Left ventricle myocardium inferior (tissue), 1 donor: ENCODE measurements at regions not wholly inside any gene's neighbourhood (a gene's known extent, or its start where the extent isn't known, plus 50 kb on each side); places are given as distances from the start of the nearest gene placed in this dataset.

Source experiments
- DNase-seq: peaks from one replicate; pipeline ENCODE4 v3.0.0-alpha.2; 2020
- H3K27ac ChIP-seq: fragments of 200-600 bp; replicated peaks from 2 replicates; pipeline ENCODE4 v1.8.0; 2021
- H3K27me3 ChIP-seq: fragments of 200-600 bp; 2 replicates; pipeline ENCODE4 v1.8.0; 2021; ENCODE audit warnings: low read depth
- H3K36me3 ChIP-seq: fragments of 200-600 bp; 2 replicates; pipeline ENCODE4 v1.8.0; 2021
- H3K4me1 ChIP-seq: fragments of 200-600 bp; 2 replicates; pipeline ENCODE4 v1.8.0; 2021
- H3K4me3 ChIP-seq: fragments of 200-600 bp; 2 replicates; pipeline ENCODE4 v1.8.0; 2021; ENCODE audit warnings: mild to moderate bottlenecking, moderate library complexity
- H3K9me3 ChIP-seq: fragments of 200-600 bp; replicated peaks from 2 replicates; pipeline ENCODE4 v1.8.0; 2021
- CTCF ChIP-seq: fragments of 200-600 bp; IDR thresholded peaks from 2 replicates; pipeline ENCODE4 v1.8.0; 2021; ENCODE audit warnings: antibody characterized with exemption, mild to moderate bottlenecking, borderline replicate concordance
- intact Hi-C: fragments of 100-400 bp; cut with micrococcal nuclease; formaldehyde crosslinking; loops from one replicate; pipeline ENCODE4 v1.11.0; 2022
- donor health status: DM: no; HTN: yes; CAD: no; lungs with severe emphysema.

GRCh38 chr16:60452646-60453045, 1583.6 kb downstream of the CDH8 start:
- no peak overlapping the region for H3K4me3 ChIP-seq
- DNase-seq = no peak
- no peak overlapping the region for H3K27ac ChIP-seq
- H3K36me3 ChIP-seq = no peaks in the 10 kb centered on the region
- H3K4me1 ChIP-seq = no peaks in the 10 kb centered on the region
- H3K27me3 ChIP-seq = no peaks in the 10 kb centered on the region
- intact Hi-C loops = no loop called here
- TF ChIP-seq CTCF = no peak
- peaks cover 8% of the 10 kb centered on the region for H3K9me3 ChIP-seq

GRCh38 chr16:60438894-60439293, 1597.3 kb downstream of the CDH8 start:
- no peak for DNase-seq
- no peak for TF ChIP-seq CTCF
- H3K9me3 ChIP-seq = no peaks in the 10 kb centered on the region
- no peaks in the 10 kb centered on the region for H3K4me1 ChIP-seq
- no peak overlapping the region for H3K27ac ChIP-seq
- H3K27me3 ChIP-seq = no peaks in the 10 kb centered on the region
- H3K36me3 ChIP-seq = no peaks in the 10 kb centered on the region
- no peak overlapping the region for H3K4me3 ChIP-seq
- intact Hi-C loops = no loop called here

- no peak for TF ChIP-seq CTCF
- DNase-seq = no peak
- Histone ChIP-seq H3K9me3 (no peaks in the 10 kb centered on the region), H3K4me1 (no peaks in the 10 kb centered on the region), H3K36me3 (no peaks in the 10 kb centered on the region), H3K27me3 (no peaks in the 10 kb centered on the region), H3K27ac (no peak overlapping the region), H3K4me3 (no peak overlapping the region)
- intact Hi-C loops = no loop called here
These were observed 1603.8 kb downstream of the CDH8 start for GRCh38 chr16:60432472-60432871.

- Histone ChIP-seq H3K27me3 (no peaks in the 10 kb centered on the region), H3K9me3 (no peaks in the 10 kb centered on the region), H3K4me1 (no peaks in the 10 kb centered on the region), H3K27ac (no peak overlapping the region), H3K4me3 (no peak overlapping the region), H3K36me3 (no peaks in the 10 kb centered on the region)
- DNase-seq = no peak
- TF ChIP-seq CTCF = no peak
- intact Hi-C loops = no loop called here
These were observed 1616.4 kb downstream of the CDH8 start for GRCh38 chr16:60419859-60420258.

- Histone ChIP-seq H3K9me3 (no peaks in the 10 kb centered on the region), H3K4me3 (no peak overlapping the region), H3K4me1 (no peaks in the 10 kb centered on the region), H3K27ac (no peak overlapping the region), H3K36me3 (no peaks in the 10 kb centered on the region), H3K27me3 (no peaks in the 10 kb centered on the region)
- no peak for DNase-seq
- intact Hi-C loops = no loop called here
- TF ChIP-seq CTCF = no peak
These were observed 1621.6 kb downstream of the CDH8 start for GRCh38 chr16:60414613-60415012.

- H3K36me3 ChIP-seq = no peaks in the 10 kb centered on the region
- H3K27ac ChIP-seq = no peak overlapping the region
- DNase-seq = no peak
- H3K27me3 ChIP-seq = no peaks in the 10 kb centered on the region
- intact Hi-C loops = no loop called here
- no peak overlapping the region for H3K4me3 ChIP-seq
- no peaks in the 10 kb centered on the region for H3K9me3 ChIP-seq
- TF ChIP-seq CTCF = no peak
- H3K4me1 ChIP-seq = no peaks in the 10 kb centered on the region
These were observed 1622.3 kb downstream of the CDH8 start for GRCh38 chr16:60413969-60414368.
